A673 (cell line): ENCODE measurements at regions not wholly inside any gene's neighbourhood (a gene's known extent, or its start where the extent isn't known, plus 50 kb on each side); places are given as distances from the start of the nearest gene placed in this dataset.

ENCODE experiments used
- EZH2 ChIP-seq: fragments of 200-600 bp; sonication (generic); IDR thresholded peaks from 2 replicates; pipeline ENCODE4 v1.6.1; 2017; ENCODE audit warnings: borderline replicate concordance, low read depth, mild to moderate bottlenecking, mixed read lengths, antibody characterized with exemption, low read length; ENCODE audit not compliant: poor library complexity, severe bottlenecking
- TF ChIP-seq, protein P1 (sequence below): fragments of 300-800, 200-600 bp; sonication (generic); conservative IDR thresholded peaks from 2 replicates; pipeline ENCODE4 v1.5.1; 2017; ENCODE audit warnings: low read depth, mild to moderate bottlenecking, antibody characterized with exemption, low read length, moderate library complexity, mixed read lengths

DNA sequence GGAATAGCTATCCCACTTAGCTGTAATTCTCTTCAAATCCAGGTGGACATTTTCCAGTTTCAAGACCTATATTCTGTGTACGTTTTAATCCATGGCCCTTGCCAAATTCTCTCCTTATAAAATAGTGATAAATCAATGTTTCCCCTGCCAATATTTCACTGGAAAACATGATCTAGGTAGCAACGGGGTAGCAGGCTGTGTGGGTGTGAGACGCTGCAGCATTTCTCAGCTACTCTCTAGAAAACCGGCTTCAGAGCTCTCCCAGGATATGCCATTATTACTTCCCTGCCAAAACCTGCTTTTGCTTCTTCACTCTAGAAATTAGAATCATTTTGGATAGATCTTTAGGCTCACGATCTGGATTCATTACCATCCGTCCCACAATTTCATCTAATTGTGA, 82.1 kb upstream of the SIPA1L2 start:
- TF ChIP-seq, protein P1, sequence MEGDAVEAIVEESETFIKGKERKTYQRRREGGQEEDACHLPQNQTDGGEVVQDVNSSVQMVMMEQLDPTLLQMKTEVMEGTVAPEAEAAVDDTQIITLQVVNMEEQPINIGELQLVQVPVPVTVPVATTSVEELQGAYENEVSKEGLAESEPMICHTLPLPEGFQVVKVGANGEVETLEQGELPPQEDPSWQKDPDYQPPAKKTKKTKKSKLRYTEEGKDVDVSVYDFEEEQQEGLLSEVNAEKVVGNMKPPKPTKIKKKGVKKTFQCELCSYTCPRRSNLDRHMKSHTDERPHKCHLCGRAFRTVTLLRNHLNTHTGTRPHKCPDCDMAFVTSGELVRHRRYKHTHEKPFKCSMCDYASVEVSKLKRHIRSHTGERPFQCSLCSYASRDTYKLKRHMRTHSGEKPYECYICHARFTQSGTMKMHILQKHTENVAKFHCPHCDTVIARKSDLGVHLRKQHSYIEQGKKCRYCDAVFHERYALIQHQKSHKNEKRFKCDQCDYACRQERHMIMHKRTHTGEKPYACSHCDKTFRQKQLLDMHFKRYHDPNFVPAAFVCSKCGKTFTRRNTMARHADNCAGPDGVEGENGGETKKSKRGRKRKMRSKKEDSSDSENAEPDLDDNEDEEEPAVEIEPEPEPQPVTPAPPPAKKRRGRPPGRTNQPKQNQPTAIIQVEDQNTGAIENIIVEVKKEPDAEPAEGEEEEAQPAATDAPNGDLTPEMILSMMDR = no peak
- TF ChIP-seq EZH2 = no peak
